Glomerular visceral epithelial cell (primary cell): ENCODE measurements at regions not wholly inside any gene's neighbourhood (a gene's known extent, or its start where the extent isn't known, plus 50 kb on each side); places are given as distances from the start of the nearest gene placed in this dataset.
"Not testable (repeated sequence)": the region's sequence is repeated elsewhere in the genome, so short reads cannot be mapped to it uniquely, and the experiment has no call there.

Source experiments
- DNase-seq: peaks from one replicate; pipeline ENCODE4 v3.0.0-alpha.2; 2016; ENCODE audit errors: extremely low spot score

DNA sequence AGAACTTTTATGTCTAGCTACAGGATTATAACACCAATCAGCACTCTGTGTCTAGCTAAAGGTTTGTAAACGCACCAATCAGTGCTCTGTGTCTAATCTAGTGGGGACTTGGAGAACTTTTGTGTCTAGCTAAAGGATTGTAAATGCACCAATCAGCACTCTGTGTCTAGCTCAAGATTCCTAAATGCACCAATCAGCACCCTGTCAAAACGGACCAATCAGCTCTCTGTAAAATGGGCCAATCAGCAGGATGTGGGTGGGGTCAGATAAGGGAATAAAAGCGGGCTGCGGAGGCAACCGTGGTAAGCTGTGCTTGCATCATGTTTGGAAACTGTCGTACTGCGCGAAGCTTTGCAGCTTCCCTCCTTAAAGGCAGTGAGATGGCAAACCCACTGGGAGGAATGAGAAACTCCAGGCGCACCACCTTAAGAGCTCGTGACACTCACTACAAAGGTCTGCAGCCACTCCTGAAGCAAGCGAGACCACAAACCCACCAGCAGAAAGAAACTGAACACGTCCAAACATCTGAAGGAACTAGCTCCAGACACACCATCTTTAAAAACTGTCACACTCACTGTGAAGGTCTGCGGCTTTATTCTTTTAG, 112.1 kb upstream of the DUSP22 start:
- DNase-seq: not testable (repeated sequence)

DNA sequence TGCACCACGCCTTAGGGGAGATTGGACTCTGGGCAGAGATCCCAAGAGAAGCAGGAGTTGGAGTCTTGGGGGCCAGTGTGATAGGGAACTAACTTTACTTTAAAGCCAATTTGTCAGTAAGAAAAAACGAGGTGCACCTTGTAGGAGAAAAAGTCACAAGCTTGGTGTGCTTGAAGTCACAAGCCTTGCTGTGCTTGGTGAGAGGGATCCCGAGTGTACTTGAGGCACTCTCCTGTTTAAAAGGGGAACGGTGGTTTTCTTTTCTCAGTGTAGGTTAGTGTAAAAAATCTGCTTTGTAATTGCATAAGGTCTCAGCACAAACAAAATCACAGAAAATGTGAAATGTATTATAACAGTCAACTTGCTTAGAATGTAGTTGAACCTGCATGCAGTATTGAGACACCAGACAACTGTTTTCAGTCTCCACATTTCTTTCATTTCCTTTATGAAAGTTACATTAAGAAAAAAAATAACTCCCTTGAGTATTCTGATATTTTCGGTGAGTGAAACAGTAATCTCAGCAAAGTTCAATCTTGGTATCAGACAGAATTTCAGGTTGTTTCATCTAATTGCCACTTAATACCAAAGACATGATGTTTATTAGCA, 111.1 kb upstream of the DUSP22 start:
- DNase-seq: no peak

DNA sequence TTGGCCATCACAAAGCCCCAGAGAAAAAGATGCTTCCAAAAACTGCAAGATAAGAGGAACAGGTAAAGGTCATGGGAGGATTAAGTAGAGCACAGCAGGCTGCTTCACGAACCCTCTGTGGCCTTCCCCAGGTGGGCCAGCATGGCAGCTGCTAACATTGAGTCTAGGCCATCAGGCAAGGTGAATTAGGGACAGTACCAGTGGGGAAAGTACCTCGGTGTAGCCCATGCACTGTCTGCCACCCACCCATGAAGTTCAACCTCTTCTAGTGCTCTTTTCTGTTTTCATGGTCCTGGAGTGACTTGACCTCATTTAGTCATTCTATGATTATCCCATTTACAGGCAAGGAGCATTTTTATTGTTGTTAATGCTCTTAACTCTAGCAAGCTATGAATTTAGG, 108.6 kb upstream of the DUSP22 start:
- DNase-seq: no peak

DNA sequence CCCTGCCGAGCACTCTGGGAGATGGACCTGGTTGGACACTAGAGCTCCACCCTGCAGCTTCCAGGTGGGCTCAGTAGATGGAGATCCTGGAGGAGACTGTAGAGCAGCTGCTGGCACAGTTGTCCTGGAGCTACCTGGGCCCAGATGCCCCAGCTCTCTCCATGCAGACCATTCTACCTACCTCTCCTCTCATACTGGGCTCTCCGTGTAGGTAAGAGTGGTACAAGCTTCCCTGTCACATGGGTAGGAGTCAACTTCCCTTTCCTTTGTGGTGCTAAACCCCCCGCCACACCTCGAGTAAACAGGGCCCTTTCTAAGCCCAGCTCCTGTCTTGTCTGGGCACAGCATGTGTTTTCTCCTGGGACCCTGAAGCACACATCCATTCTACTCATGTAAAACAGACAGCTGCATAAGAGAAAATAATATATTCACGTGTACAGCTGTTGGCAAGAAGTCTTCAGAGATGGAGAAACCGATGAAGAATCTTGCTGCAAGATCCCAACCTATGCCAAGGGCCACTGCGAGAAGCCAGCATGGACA, 108.1 kb upstream of the DUSP22 start:
- DNase-seq: no peak

DNA sequence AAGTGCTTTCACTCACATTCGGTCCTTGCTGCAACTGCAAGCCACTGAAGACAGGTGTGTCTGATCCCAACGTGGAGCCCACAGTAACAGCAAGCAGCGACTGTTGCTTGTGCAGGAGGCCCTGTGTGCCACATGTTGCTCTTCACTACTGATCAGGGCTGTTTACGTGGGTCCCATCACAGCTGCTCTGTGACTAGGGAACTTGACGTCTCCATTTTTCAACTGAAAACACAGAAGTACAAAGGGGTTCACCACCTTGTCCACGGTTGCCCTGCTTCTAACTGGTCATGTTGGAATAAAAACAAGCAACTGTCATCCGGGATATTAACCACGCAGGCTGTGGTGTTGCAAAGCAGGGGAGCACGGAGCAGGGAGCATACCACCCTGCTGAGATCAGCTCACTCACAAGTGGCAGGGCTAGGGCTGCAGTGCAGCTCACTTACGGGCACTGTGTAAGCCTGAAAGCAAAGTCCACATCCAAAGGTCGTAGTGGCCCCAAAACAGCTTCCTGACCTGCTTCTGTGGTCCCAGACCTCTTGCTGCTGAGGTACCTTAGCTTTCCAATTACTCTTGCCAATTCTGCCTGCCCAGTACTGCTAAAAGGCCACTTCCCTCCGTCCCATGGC, 105.8 kb upstream of the DUSP22 start:
- DNase-seq: no peak

DNA sequence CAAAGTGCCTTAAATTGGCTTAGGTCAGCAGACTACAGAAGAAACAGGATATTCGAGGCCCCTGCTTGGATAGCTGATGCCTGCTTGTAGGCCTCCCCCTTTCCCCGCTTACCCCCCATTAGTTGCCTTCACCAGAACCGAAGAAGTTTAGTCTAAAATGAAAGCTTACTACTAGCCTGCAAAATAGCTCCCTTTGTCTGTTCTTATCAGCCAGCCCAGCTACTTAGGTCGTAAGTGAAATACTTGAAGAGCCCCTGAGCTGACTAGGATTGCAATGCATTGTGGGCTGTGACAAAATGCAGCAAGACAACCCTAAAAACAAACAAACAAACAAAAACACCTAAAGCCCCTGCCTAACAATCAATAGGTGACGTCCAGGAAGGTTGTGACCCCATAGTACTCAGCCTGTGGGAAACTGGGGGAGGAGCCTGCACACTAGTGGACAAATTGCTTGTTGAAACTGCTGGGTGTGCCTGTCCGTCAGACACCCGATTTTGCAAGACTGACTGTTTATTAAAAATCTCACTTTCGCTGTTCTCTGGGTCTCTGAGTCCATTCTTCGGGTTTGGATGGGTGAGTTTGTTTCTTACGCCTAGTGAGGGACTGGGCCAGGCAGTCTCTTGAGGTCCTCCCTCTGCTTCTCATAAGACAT, 105.0 kb upstream of the DUSP22 start:
- DNase-seq: no peak

DNA sequence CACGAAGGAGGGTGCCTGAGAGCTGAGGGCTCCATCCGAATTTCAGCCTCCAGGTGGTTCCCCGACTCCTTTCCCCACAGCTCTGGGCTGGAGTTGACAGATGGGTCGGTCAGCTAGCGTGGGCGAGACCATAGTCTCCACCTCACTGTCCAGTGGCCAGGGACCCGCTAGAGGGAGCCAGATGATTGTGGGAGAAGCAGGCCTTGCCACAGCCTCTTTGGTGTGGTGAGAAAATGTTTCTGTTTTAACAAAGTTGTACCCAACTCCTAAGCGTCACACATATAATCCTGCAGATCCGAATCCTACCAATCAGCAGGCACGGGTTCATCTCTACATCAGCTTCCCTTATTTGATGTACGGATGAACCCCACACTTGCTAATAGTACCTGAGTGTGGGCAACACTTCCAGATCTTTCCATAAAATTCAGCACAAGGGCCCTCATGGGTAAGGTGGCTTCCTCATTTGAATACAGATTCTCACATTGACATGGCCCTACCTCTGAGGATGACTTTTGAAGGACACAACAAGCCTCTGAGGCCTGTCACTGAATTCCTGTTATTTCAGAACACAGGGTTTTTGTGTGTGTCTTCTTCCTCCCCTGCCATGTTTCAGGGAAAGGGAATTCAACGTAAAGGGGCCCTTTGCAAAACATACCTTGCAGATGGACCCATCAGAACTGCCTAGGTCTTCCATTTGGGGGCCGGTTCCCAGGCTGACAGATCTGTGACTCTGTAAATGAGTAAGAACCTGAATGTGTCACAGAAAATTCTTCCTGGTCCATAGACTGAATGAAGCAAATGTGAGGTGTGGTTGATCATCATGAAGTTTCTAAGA, 103.2 kb upstream of the DUSP22 start:
- DNase-seq: peak; percentile 79

DNA sequence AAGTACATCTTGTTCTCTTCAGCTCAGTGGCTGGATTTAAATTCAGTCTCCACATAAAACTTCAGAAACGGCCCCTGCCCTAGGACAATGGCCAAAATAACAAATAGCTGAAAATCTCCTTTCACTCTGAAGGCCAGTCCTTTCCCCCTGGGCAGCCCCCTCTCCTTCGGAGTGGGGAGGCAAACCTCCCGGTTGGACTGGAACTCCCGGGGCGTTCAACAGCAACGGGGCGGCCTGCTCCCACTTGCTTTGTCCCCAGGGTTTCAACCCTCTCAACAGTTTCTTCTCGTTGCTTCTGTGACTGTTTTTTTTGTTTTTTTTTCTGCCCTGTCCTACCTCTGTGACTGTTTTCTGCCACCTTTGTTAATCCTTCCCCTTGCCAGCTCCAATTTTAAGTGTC, 102.6 kb upstream of the DUSP22 start:
- no peak for DNase-seq

DNA sequence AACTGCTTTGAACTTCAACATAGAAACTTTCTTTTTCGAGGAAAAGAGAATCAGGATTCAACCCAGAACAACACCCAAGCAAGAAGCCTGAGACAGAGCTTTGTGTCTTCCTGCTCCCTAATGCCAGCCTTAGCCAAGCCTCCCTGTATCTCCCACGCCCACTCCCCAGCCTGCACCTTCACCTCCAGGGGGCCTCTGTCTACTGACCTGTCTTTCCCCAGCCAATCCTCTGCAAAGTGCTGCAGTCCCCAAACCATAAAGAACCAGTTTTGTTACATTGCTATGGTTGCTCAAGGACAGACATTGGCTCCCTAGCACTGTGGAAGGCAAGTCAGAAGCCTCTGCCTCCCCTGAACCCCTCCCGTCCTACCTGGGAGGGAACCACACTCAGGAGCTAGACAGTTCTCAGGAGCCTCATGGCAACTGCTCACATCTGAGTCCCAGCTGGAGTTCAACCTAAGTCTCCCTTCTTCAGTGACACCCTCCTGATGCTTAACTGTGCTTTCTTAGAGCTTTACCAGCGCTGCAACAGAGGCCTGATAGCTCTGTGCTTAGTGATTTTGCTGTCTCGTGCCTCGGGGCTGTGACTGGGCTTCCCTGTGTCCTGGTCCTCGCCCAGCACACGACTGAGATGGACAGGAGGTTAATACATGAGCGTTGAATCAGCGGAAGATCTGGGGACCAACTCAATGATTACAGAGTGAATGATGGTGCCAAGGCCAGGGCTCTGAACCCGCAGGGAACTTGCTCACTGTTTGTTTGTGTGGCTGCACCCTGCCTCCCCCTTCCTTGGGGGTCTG, 101.5 kb upstream of the DUSP22 start:
- DNase-seq: no peak

DNA sequence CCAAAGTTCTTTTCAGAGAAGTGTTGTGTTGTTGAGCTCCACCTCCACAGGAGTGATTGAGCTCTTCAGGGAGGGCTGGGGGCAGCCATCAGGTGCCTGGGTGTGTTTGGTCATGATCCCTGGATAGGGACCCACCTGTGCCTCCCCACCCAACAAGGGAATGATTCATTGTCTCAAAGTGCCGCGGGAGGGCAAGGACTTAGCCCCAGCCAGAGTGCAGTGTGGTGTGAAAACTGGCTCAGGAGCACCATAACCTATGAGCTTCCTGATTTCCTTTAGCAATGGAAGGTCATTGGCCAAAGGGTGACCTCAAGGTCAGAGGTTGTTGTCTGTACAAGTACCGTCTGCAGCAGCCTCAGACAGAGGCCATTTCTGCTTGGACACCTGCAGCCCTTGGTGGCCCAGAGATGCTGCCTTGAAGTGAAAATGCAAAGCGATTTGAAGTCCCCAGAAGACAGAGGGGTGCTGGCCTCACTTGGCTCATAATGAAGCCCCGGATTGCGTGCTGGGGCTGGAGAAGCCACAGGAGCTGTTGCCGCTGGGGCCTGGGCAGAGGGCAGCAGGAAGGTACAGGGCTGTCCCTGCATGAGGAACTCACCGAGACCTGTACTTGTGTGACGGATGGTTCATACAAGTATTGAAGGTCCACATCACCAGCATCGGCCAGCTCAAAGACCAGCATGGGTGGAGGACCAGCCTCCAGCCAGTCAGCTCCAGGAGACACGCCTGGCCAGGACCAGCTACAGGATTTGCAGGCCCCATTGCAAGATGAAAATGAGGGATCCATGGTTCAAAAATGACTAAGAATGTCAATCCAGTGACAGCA, 100.6 kb upstream of the DUSP22 start:
- no peak for DNase-seq

DNA sequence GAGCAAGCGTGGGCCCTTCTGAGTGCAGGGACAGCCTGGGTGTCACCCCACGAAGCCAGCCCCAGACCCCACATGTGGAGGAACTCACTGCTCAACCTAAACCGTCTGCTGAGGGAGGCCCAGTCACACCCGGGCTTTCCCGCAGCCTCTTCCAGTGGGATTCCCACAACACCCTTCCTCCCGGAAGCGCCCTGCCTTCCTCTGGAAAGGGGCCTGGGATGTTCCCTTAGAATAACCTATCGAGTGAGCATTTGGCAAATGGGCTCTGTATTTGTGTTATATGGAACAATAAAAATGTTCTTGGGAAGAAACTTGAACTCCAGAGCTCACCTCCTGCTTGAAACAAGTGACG, 100.0 kb upstream of the DUSP22 start:
- DNase-seq: no peak

DNA sequence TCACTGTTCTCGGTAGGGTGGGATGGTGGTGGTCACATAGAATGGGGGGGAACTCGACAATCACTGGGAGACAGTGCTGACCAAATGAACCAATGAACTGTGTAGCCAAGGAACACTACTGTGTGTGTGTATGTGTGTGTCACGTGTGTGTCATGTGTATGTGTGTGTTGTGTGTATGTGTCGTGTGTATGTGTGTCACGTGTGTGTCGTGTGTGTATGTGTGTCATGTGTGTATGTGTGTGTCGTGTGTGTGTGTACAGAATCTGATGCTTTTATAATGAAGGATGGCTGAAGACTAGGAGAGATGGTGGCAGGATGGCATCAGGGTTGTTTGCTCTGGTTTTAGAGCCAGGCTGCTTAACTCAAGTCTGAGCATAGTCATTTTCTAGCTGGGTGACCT, 99.1 kb upstream of the DUSP22 start:
- DNase-seq: no peak

DNA sequence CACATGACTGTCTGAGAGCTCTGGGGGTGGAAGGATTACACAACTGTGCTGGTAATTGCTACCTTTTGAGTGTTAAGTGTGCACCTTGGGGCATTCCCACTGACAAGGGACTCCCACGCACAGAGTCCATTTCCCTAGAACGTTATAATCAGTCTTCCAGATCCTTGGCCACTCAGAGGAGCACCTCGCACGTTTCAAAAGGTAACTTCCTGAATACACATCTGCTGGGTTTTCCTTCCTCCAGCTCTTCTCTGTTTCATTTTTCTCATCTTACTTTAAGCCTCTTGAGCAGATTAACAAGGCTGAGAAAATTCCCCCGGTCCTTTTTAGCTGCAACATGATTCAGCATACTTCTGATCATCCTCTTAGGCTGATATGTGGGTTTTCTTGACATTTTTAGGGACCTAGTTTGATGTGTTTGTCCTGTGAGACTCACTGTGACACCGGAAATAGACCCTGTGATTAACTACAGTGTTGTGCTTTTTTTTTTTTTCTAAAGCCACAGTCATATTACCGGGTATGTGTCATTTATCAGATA, 98.4 kb upstream of the DUSP22 start:
- DNase-seq: no peak

DNA sequence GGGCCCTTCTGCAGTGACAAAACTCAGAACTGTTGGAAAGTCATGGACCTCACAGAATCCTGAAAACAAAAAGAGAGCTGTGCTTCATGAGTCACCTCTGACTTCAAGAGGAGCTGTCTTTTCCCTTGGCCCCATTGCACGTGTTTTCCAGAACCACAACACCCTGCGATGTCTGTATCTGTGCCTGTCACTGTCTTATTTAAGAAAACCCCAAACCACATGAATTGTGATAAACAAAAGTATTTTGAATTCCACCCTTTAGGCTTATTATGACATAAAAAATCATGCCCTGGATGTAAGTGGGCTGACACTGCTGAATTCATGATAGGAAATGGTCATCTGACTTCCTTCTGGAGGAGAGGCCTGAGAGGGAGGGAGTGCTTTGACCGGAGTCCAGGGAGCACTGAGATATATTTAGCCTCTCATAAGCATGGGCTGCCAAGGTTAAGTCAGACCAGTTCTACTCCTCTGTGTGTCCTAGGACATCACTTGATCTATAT, 96.4 kb upstream of the DUSP22 start:
- DNase-seq: no peak

DNA sequence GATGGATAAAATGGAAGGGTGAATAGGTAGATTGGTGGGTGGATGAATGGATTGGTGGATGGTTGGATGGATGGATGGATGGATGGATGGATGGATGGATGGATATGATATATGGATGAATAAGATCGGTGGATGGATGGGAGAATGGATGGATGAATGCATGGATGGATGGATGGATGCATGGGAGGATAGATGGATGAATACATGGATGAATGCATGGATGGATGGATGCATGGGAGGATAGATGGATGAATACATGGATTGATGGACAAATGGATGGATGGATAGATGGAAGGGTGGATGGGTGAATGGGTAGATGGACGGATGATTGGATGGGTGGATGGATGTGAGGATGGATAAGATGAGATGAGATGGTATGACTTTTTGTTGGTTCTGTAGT, 95.7 kb upstream of the DUSP22 start:
- DNase-seq: no peak

DNA sequence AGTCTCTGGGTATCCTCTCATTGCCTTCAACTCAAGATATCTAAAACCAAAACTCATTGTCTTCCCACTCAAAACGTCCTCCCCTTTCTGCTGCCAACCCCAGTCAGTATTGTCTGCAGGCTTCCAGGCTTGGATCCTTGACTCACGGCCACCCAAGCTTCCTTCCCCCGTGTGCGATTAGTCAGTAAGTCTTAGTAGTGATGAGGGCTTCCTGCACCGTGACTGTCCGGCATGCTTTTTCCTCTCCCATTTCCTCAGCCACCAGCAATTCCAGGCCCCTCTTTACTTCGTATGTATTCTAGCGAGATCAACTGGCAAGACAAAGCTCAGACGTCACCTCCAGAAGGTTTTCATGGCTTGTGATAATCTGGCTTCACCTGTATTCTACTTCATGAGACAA, 88.6 kb upstream of the DUSP22 start:
- no peak for DNase-seq

DNA sequence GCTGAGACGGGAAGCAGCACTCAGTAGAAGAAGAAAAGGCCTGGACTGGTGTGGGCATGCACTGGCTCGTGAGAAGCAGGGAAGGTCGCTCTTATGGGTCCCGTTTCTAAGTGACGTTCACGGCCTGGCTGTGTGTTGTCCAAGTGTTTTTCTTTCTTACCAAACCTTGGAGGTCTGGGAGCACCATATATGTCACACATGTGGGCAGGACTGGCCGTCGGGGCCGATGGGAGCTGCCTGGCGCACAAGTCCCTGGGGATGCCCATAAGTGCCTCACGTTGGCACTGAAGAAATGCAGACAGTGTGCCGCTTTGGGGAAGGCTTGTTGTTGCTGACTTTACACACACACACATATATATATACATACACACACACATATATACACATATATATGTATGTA, 86.0 kb upstream of the DUSP22 start:
- DNase-seq: no peak

DNA sequence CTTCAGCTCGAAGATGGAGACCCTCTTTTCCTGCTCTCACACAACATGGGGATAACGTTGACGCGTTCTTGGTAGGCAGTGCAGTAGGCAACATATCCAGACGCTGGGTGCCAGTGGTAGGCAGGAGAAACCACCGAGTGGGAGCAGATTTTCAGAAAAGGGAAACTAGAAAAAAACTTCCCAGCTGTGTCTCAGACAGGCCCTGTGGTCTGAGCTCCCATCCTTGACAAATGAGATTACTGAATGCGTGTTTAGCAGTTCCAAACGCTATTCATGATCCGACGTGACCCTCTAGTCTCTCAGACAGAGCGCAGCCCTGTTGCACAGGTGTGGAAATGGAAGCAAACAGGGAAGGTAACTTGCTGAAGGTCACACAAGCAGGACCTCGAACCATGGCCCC, 83.9 kb upstream of the DUSP22 start:
- DNase-seq: no peak

DNA sequence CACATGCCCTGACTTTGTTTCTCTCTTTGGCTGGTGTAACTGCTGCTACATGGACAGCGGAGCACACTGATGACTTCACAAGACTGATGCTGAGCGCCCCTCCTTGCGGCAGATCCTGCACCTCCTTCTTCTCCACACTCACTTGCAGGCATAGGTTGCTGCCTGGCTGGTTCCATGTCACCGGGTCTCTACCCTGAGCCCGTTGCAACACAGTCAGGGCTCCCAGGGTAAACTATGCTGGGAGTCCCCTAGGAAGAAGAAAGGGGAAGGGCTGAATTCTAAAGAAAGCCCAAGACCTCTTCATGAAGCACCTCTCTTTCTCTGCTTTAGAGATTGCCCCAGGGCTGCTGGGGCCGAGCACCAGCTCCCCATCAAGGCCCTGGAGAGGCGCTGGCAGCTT, 83.3 kb upstream of the DUSP22 start:
- DNase-seq: no peak
